T-helper 2 cell treated with Interferon-gamma antibody and Interleukin-4, amounts not matched to agents 100 ng/mL and 5 ng/mL, for 36 hours (primary cell): ENCODE measurements at regions not wholly inside any gene's neighbourhood (a gene's known extent, or its start where the extent isn't known, plus 50 kb on each side); places are given as distances from the start of the nearest gene placed in this dataset.

ENCODE experiments used
- intact Hi-C: fragments of 100-400 bp; cut with micrococcal nuclease; formaldehyde crosslinking; loops from one replicate; pipeline ENCODE4 v1.15.1; 2023

DNA sequence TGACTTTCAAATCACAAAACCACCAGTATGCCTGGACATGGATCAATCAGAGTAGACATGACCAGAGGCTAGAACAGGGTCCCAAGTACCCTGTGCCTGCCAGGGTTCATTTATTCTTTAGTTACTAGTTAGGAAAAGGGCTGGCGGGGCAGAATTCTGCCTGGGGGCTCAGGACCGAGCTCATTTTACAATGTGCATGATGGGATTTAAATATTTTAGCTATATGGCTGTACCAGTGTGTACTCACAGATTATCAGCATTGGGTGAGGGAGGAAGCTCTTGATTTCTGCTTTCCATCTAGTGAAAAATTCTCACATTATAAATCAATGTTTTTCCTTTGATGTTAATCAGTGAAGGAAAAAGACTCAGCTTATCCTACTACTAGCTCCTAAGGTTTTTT lies 1511.1 kb downstream of the EFNA5 start:
- intact Hi-C loops, result no loop called here

DNA sequence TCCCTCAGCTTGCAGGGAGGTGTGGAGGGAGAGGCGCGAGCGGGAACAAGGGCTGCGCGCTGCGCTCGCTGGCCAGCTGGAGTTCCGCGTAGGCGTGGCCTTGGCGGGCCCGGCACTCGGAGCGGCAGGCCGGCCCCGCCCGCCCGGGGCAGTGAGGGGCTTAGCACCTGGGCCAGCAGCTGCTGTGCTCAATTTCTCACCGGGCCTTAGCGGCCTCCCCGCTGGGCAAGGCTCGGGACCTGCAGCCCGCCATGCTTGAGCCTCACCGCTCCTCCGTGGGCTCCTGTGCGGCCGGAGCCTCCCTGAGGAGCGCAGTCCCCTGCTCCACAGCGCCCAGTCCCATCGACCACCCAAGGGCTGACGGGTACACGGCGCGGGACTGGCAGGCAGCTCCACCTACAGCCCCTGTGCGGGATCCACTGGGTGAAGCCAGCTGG lies 1516.4 kb downstream of the EFNA5 start:
- intact Hi-C loops, result no loop called here

DNA sequence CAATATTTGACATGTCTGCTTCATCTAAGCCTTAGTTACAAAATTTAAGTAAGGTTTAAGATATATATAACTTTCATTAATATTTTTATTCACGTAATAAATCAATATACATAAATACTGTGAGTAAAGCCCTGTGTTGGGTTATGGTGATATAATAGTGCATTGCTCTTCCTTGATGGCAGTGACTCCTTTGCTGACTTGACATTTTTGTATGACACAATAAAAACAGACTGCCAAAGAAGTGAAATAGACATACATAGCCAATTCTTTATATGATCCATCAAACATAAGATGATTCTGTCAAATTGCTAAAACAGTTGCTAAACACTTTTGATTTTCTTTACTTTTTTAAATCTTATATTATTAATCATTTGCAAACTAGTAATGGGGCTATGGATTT lies 1518.2 kb downstream of the EFNA5 start:
- intact Hi-C loops, result no loop called here

DNA sequence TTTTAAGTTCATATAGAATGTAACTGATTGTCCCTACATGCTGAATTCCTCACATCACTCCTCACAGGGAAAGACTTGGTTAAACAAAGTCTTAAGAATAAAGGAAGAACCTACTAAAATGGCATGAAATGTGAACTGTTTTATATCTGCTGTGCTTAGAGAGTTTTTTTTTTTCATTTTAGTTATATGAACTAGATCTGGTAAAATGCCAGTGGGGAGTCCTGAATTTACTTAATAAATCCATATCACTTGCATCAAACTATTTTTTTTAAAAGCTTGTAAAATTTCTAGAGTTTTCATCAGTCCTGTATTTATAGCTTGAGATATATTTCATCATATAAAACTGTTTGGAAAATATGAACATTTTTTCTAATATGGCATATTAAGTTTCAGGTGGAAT lies 1528.6 kb downstream of the EFNA5 start:
- intact Hi-C loops, result no loop called here

DNA sequence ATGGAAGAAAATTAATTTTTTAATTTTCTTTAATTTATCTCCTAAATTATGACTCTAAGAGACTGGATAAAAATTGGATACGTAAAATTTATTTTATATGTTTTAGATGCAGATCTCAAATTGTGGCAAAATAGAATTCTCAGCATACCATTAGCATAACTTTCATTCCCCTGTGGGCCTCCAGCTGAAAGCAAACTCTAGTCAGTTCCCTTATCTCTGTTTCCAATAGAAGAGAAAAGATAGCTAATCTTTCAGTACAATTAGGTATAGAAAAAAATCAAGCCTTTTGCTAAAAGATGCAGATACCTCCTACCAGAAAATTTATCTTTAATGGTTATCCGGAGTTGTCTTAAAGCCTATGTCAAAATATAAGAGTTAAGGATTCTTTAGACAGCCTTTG lies 1530.6 kb downstream of the EFNA5 start:
- intact Hi-C loops, result no loop called here

DNA sequence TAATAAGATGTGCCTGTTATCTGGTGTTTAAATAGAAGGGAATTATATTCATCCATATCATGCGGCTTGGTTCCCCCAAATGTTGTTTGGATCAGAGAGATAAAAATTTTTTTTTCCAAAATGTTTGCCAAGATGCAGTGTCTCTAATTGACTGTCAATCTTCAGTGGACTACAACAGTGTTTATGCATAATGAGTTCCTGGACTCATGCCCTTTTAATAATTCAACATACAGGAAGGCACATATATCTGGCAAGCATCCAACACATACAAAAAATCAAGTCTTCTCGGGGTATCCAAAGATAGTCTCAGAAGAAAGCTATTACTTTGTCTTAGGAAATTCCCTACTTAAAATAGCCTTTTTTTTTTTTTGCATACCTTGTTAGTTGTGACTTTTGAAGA lies 1534.7 kb downstream of the EFNA5 start:
- intact Hi-C loops, result no loop called here

DNA sequence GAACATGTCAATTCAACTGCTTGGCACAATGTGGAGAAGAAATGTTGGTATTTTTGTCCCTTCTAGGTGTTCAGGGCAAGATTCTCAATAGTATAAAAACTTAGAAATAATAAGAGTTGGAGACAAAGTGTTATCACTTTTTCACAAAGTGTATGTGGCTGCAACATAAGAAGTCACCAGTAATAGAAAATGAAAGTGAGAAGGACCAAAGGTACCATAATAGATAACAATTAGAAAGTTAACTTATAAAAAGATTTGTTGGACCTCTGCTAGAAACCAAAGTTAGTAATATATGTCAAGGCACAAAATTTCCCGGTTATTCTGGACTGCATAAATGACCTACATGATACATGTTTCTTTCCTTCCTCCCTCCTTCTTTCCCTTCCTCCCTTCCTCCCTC lies 1535.3 kb downstream of the EFNA5 start:
- intact Hi-C loops, result no loop called here

DNA sequence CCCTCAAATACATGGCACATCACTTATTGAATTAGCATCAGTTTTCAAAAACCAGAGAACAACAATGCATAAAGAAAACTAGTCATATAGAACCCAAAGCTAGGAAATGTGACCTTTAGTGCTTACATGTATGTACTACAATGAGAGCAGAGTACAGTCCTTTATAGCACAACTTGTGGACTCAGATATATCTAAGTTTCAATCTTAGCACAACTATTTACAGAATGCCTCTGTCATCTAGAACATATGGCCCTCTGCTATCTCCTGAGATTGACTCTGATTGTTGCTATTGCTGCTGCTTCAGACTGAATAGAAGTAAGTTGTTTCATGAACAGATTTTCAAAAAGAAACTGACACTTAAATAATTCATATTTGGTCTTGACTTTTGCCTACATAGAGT lies 1536.2 kb downstream of the EFNA5 start:
- intact Hi-C loops, result no loop called here

DNA sequence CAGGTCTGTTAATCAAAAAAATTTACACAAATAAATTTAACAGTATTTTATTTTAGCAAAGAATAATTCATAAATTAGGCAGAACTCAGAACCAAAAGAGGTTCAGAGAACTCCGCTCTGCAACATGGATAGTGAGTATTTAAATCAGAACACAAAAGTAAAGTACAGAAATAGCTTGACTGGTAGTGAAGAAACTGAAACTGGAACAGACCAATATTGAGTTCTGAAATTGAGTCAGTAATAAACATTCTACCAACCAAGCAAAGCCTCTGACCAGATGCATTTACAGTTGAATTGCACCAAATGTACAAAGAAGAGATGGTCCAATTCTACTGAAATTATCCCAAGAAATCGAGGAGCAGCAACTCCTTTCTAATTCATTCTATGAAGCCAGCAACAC lies 1542.8 kb downstream of the EFNA5 start:
- intact Hi-C loops, result no loop called here

DNA sequence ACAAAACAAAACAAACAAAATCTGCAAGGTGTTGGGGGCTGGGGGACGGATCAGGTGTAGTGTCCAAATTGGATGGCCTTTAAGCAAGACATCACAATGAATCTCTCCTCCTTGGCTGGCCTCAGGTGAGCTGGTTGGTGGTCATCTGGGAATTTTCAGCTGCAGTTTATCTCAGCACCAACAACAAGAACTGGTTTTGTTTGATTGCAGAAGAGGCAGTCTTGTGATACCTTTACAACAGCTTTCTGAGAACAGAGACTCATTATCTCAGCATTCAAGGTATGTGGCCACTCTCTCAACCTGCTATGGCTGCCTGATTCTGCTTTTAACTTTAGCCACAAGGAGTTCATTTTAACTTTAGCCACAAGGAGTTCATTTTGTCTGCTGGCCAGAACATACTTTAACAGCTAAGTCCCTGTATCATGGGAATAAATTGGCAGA lies 1543.4 kb downstream of the EFNA5 start:
- intact Hi-C loops, result no loop called here

DNA sequence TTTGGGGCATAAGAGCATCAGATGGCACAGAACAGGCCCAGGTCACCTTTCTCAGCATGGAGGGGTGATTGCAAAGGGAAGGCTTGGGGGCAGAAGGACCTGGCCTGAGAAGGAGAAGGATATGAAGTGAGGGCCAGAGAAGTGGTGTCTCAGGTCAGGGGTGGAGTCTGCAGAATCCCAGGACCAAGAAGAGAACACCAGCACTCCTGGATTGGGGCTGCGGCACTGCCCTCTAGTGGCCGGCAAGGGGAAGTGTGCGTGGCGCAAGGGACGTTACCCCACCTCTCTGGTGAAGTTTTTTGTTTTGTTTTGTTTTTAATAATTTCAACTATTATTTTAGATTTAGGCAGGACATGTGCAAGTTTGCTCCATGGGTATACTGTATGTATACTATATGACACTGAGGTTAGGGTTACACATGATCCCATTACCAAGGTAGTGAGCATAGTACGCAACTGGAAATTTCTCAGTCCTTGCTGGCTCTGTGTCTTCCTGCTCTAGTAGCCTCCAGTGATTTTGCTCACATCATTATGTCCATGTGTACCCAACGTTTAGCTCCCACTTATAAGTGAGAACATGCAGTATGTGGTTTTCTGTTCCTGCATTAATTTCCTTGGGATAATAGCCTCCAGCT lies 1548.6 kb downstream of the EFNA5 start:
- intact Hi-C loops, result no loop called here

DNA sequence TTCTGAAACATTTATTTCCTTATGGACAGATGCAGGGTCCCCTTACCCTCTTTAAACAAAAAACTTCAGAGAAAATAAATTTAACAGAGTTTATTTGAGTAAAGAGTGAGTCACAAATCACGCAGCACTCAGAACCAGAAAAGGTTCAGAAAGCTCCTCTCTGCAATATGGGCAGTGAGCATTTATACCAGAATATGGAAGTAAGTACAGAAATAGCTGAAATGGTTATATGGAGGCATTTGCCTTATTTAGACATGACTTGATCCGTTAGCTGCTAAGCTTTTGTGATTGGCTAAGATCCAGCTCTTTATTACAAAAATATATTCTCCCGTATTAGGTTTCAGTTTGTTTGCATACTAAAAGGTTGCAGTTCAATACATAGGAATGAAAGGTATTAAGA lies 1554.1 kb downstream of the EFNA5 start:
- intact Hi-C loops, result no loop called here

DNA sequence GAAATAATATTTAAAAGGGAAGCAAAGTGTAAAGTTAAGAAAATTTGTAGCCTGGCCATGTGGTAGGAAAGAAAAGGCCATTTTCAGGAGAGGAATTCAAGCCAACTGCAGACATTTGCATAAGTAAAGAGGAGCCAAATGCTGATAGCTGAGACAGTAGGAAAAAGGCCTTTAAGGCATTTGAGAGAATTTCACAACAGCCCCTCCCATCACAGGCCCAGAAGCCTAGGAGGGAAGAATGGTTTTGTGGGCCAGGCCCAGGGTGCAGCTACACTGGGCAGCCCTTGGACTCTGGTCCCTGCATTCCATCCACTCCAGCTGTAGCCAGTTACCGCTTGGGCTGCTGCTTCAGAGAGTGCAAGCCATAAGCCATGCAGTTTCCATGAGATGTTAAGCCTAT lies 1556.8 kb downstream of the EFNA5 start:
- intact Hi-C loops, result no loop called here

DNA sequence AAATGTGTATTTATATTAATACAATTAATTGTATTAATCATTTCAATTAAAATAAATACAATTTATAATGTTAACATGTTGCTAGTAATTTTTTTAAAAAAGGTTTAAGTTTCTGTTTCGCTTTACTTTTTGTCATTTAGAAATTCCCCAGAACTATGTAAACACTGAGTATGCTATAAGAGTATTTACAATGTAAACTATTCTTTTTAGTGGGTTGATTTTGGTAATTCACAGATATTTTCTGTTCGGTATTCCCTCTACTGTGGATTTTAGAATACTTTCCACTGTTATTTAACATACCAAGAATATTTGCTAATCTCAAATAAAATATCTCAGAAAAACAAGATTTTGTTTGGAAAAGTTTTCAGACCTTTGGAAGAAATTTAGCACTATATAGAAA lies 1564.4 kb downstream of the EFNA5 start:
- intact Hi-C loops, result no loop called here

DNA sequence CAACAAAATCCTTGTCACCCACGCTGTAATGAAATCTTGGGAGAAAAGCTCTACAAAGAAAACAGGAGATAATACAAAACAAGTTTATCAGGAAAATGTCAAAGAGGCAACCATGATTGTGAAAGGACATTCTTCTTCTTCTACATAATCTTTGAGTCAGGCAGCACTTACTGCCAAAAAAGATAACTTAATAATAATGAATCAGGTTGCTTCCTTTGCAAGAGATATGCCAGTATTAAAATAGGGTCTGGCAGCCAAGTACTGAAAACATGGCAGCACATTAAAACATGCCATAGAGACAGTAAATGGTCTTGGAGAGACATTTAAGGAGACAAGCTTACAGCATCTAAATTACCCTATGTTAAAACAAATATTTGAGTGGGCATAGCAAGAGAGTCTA lies 1573.4 kb downstream of the EFNA5 start:
- intact Hi-C loops, result no loop called here

DNA sequence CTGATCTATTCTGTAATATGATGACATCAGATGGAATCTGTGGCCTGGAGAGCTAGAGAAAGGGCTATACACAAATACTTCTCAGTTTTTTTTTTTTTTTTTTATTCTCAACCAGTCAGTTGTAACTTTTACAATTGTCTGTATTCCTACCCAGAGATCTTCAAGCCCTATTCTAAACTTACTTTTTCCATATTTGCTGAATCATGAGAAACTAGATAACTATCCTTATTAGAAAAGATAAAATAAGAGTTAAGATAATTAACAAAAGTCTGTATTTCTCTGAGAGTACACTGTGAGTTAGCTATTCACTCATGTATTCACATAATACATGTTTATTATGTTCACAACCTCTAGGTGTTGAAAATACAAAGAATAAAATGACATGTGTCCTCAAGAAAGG lies 1575.9 kb downstream of the EFNA5 start:
- intact Hi-C loops, result no loop called here

DNA sequence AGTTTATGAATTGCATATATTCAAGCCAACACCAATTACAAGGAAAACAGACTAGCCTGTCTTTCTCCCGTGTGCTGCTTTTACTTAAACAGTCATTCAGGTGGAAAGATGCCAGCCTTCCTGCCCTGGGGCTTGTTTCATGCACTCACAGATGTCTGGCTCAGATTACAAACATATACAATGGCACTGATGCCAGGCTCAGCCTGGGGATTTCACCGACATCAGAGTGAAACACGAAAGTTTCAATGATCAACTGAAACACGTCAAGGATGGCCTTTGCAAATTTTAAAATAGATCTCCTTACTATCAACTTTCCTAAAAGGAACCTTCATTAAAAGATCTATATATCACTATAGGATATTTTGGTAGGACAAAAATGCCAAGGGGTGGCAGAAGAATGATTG lies 1576.5 kb downstream of the EFNA5 start:
- intact Hi-C loops, result no loop called here

DNA sequence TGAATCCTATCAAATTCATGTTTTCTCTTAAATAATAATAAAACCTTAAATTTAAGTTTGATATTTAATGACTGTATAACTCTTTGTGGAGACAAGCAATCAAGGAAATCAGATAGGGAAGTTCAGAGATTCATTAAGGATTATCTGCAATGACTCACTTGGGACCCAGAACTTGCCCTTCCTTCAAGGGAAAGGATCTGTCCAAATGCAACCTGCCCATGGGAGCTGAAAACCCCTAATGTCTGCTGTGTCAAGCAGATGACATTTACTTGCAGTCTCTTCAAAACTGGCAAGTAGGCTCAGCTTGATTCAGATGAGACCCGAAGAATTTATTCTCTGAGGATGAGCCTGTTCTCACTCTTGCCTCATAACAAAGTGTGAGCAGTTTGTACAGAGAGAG lies 1577.6 kb downstream of the EFNA5 start:
- intact Hi-C loops, result no loop called here

DNA sequence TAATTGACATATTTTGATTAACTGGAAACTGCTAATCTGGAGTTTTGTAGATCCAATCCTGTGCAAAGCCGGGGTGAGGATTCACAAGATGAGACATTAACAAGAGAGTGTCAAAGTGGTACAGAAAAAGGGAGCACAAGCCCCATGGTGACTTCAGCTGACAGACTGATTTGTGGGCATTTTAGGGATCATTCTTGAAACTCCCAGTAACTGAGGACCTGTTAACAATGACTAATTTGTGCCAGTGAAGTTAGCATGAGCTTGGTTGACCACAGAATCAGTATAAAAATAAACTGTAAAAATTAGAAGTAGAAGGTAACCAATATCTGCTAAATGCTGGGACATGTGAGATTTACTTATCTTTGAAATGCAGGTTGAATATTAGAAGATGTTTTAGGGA lies 1578.3 kb downstream of the EFNA5 start:
- intact Hi-C loops, result no loop called here

DNA sequence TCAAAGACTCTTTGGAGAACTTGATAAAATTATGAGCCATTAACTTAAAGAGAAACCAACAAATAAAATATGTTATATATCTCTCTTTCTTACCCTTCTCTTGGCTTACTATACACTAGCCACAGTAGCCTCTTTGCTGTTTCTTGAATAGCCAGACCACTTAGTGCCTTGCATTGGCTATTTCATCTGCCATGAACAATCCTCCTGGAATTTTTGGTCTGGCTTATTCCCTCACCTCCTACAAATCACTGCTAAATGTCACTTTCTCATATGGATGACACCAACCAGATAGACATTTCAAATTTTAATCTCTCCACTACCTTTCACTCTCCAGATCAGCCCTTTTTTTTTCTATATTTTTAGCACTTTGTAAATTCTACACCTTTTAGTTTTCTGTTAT lies 1581.7 kb downstream of the EFNA5 start:
- intact Hi-C loops, result no loop called here

DNA sequence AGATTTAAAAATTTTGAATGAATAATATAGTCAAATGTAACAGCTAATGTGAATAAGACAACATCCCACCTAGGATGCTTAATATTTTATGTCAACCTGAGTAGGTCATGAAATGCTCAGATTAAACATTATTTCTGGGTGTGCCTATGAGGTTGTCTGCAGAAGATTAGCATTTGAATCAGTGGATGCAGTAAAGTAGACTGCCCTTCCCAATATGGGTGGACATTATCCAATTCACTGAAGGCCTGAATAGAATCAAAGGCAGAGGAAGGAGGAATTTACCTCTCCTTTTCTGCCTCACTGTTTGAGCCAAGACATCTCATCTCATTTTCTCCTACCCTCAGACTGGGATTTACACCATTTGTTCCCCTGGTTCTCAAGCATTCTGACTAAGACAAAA lies 1582.3 kb downstream of the EFNA5 start:
- intact Hi-C loops, result no loop called here

DNA sequence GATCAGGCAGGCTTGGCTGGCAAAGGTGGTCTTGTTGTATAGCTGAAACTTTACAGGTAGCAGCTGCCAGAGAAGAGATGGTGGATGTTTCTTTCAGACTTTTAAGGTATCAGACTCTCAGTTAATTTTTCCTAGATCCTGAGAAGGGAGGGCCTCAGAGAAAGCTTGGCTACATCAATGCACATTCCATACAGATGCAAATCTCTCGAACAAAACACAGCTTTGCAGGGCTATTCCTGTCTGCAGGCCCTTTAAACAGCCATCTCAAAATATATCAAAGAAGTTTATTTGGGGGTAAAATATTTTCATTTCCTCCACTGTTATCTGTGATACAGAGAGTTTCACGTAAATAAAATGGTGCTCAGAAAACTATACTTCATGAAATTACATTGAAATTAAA lies 1584.4 kb downstream of the EFNA5 start:
- intact Hi-C loops, result no loop called here

DNA sequence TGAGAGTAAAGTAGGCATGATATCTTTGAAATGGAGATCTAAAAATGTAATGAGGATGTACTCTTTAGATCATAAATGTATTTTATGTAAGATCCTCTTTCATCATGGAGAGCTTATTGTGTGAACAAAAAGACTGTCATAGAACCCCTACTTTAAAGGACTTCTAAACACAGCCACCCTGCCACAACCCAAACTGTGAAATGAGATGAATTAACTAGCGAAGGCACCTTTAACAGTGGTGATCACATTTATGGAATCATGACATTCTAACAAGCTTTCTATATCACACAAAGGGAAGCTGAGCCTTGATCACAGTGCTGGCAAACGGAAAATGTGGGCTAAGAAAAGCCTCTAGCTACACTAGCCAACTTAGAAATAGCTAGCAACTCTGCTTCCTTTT lies 1585.2 kb downstream of the EFNA5 start:
- intact Hi-C loops, result no loop called here

DNA sequence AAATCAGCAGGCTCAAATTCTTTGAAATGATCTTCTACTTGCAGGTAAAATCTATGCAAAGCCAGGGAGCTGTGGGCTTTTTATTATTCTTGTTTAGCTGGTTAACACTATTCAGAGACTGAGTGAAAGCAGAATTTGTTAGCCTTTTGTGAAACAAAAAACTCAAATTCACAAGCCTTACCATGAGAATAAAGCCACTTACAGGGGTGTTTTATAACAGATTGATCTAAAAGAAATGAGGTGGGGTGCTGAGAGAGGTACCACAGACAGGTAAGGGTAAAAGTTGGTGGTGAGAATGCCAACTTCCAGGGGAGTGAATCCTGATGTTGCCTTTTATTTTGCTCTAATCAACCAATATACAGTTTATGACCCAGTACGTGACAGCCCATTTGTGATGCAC lies 1585.6 kb downstream of the EFNA5 start:
- intact Hi-C loops, result no loop called here
